IMR-90 (cell line): ENCODE measurements at regions not wholly inside any gene's neighbourhood (a gene's known extent, or its start where the extent isn't known, plus 50 kb on each side); places are given as distances from the start of the nearest gene placed in this dataset.
"Not testable (repeated sequence)": the region's sequence is repeated elsewhere in the genome, so short reads cannot be mapped to it uniquely, and the experiment has no call there.

ENCODE experiments used
- CHD1 ChIP-seq: IDR thresholded peaks from 2 replicates; pipeline ENCODE4 v1.6.1; 2012; ENCODE audit warnings: low read depth, low read length, improper control_type of control experiment
- POLR2A ChIP-seq: IDR thresholded peaks from 2 replicates; pipeline ENCODE4 v1.6.1; 2012; ENCODE audit warnings: mild to moderate bottlenecking, low read depth, low read length
- RFX5 ChIP-seq: IDR thresholded peaks from 2 replicates; pipeline ENCODE4 v1.8.0; 2012; ENCODE audit warnings: low read depth, mild to moderate bottlenecking, low read length, moderate library complexity
- SMC3 ChIP-seq: fragments of 150-350 bp; IDR thresholded peaks from 2 replicates; pipeline ENCODE4 v1.6.1; 2016; ENCODE audit warnings: low read depth, mild to moderate bottlenecking, antibody characterized with exemption, low read length, moderate library complexity
- TF ChIP-seq, protein P1 (sequence below): conservative IDR thresholded peaks from 2 replicates; pipeline ENCODE4 v1.5.1; 2012; ENCODE audit warnings: mild to moderate bottlenecking, low read depth, low read length, improper control_type of control experiment

GRCh38 chr3:90086297-90086696, 978.9 kb downstream of the EPHA3 start:
- not testable (repeated sequence) for TF ChIP-seq SMC3, RFX5, CHD1, POLR2A
- TF ChIP-seq, protein P1, sequence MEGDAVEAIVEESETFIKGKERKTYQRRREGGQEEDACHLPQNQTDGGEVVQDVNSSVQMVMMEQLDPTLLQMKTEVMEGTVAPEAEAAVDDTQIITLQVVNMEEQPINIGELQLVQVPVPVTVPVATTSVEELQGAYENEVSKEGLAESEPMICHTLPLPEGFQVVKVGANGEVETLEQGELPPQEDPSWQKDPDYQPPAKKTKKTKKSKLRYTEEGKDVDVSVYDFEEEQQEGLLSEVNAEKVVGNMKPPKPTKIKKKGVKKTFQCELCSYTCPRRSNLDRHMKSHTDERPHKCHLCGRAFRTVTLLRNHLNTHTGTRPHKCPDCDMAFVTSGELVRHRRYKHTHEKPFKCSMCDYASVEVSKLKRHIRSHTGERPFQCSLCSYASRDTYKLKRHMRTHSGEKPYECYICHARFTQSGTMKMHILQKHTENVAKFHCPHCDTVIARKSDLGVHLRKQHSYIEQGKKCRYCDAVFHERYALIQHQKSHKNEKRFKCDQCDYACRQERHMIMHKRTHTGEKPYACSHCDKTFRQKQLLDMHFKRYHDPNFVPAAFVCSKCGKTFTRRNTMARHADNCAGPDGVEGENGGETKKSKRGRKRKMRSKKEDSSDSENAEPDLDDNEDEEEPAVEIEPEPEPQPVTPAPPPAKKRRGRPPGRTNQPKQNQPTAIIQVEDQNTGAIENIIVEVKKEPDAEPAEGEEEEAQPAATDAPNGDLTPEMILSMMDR: not testable (repeated sequence)
